ENCODE measurements at regions not wholly inside any gene's neighbourhood (a gene's known extent, or its start where the extent isn't known, plus 50 kb on each side); places are given as distances from the start of the nearest gene placed in this dataset.

DNA sequence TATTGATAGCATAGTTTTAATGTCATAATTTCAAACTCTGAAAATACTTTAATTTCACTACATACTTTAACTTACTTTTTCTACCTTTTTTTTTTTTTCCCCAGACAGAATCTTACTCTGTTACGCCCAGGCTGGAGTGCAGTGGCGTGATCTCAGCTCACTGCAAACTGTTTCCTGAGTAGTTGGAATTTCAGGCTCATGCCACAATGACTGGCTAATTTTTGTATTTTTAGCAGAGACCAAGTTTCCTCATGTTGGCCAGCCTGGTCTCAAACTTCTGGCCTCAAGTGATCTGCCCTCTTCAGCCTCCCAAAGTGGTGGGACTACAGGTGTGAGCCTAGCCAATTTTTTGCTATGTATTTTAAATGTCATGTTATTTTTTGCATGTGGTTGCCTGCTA lies 741.6 kb downstream of the TRAM1L1 start:
- TF ChIP-seq EZH2phosphoT487 (IDR thresholded peaks at IDR 0.05; ENCODE audit: low read length) (no peak), EZH2 (optimal IDR thresholded peaks at IDR 0.05; ENCODE audit: low read depth, low read length) (no peak)
- TF ChIP-seq, protein P1, sequence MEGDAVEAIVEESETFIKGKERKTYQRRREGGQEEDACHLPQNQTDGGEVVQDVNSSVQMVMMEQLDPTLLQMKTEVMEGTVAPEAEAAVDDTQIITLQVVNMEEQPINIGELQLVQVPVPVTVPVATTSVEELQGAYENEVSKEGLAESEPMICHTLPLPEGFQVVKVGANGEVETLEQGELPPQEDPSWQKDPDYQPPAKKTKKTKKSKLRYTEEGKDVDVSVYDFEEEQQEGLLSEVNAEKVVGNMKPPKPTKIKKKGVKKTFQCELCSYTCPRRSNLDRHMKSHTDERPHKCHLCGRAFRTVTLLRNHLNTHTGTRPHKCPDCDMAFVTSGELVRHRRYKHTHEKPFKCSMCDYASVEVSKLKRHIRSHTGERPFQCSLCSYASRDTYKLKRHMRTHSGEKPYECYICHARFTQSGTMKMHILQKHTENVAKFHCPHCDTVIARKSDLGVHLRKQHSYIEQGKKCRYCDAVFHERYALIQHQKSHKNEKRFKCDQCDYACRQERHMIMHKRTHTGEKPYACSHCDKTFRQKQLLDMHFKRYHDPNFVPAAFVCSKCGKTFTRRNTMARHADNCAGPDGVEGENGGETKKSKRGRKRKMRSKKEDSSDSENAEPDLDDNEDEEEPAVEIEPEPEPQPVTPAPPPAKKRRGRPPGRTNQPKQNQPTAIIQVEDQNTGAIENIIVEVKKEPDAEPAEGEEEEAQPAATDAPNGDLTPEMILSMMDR (IDR thresholded peaks at IDR 0.05; ENCODE audit: low read length), result no peak
- Histone ChIP-seq H3K9me3 (replicated peaks; ENCODE audit: insufficient read depth, low read length) (no peaks in the 10 kb centered on the region), H3K4me2 (ENCODE audit: low read depth, low read length) (no peak overlapping the region), H3K79me2 (ENCODE audit: low read length) (no peaks in the 10 kb centered on the region), H3K4me1 (ENCODE audit: low read length) (no peaks in the 10 kb centered on the region), H3K27ac (ENCODE audit: low read length) (no peak overlapping the region), H3K4me3 (ENCODE audit: low read length) (no peak overlapping the region), H4K20me1 (ENCODE audit: insufficient read depth, low read length) (no peaks in the 10 kb centered on the region), H2AFZ (ENCODE audit: low read length) (no peak overlapping the region), H3F3A (ENCODE audit: insufficient read depth, low read length) (no peaks in the 10 kb centered on the region), H3K9ac (ENCODE audit: low read length) (no peak overlapping the region), H3K9me2 (replicated peaks; ENCODE audit: insufficient read depth, low read length) (no peaks in the 10 kb centered on the region), H3K36me3 (replicated peaks; ENCODE audit: insufficient read depth, low read length) (no peaks in the 10 kb centered on the region), H3K27me3 (replicated peaks; ENCODE audit: insufficient read depth, low read length) (no peaks in the 10 kb centered on the region)
- no peak for DNase-seq

- no peaks in the 10 kb centered on the region for H3K36me3 ChIP-seq (replicated peaks; ENCODE audit: insufficient read depth, low read length)
- no peaks in the 10 kb centered on the region for H3K27me3 ChIP-seq (replicated peaks; ENCODE audit: insufficient read depth, low read length)
- H4K20me1 ChIP-seq (ENCODE audit: insufficient read depth, low read length), result no peaks in the 10 kb centered on the region
- no peaks in the 10 kb centered on the region for H3K9me2 ChIP-seq (replicated peaks; ENCODE audit: insufficient read depth, low read length)
- H3F3A ChIP-seq (ENCODE audit: insufficient read depth, low read length), result no peaks in the 10 kb centered on the region
- no peaks in the 10 kb centered on the region for H3K79me2 ChIP-seq (ENCODE audit: low read length)
- H3K27ac ChIP-seq (ENCODE audit: low read length), result no peak overlapping the region
- no peak overlapping the region for H2AFZ ChIP-seq (ENCODE audit: low read length)
- H3K4me2 ChIP-seq (ENCODE audit: low read depth, low read length), result no peak overlapping the region
- H3K4me1 ChIP-seq (ENCODE audit: low read length), result no peaks in the 10 kb centered on the region
- no peaks in the 10 kb centered on the region for H3K9me3 ChIP-seq (replicated peaks; ENCODE audit: insufficient read depth, low read length)
- no peak overlapping the region for H3K9ac ChIP-seq (ENCODE audit: low read length)
- no peak overlapping the region for H3K4me3 ChIP-seq (ENCODE audit: low read length)
- DNase-seq, result no peak
- TF ChIP-seq, protein P1 (IDR thresholded peaks at IDR 0.05; ENCODE audit: low read length), result no peak
- TF ChIP-seq EZH2phosphoT487 (IDR thresholded peaks at IDR 0.05; ENCODE audit: low read length), result no peak
- no peak for TF ChIP-seq EZH2 (optimal IDR thresholded peaks at IDR 0.05; ENCODE audit: low read depth, low read length)
Measured at GRCh38 chr4:116342143-116342542, 743.2 kb downstream of the TRAM1L1 start.

DNA sequence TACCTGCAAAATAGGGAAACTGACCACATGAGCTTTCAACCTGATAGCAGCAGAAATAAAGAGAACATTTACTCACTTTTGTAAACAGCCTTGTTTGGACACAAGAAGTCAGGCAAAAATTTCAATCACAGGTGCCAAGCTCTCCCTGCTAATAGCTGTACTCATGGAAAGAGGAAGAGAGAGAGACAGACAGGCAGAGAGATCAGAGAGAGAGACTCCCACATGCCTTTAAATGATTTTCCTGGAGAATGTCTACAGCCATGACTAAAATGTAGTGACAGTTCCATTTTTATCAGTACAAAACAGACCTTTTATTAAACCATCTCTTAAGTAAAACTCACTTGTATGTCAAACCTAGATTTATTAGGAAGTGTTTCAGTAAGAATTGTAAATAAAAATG lies 752.9 kb downstream of the TRAM1L1 start:
- Histone ChIP-seq H3K27ac (ENCODE audit: low read length) (no peak overlapping the region), H3K4me1 (ENCODE audit: low read length) (no peaks in the 10 kb centered on the region), H4K20me1 (ENCODE audit: insufficient read depth, low read length) (no peaks in the 10 kb centered on the region), H3F3A (ENCODE audit: insufficient read depth, low read length) (no peaks in the 10 kb centered on the region), H3K9me3 (replicated peaks; ENCODE audit: insufficient read depth, low read length) (no peaks in the 10 kb centered on the region), H3K27me3 (replicated peaks; ENCODE audit: insufficient read depth, low read length) (no peaks in the 10 kb centered on the region), H3K79me2 (ENCODE audit: low read length) (no peaks in the 10 kb centered on the region), H2AFZ (ENCODE audit: low read length) (no peak overlapping the region), H3K9ac (ENCODE audit: low read length) (no peak overlapping the region), H3K4me2 (ENCODE audit: low read depth, low read length) (no peak overlapping the region), H3K36me3 (replicated peaks; ENCODE audit: insufficient read depth, low read length) (no peaks in the 10 kb centered on the region), H3K4me3 (ENCODE audit: low read length) (no peak overlapping the region), H3K9me2 (replicated peaks; ENCODE audit: insufficient read depth, low read length) (no peaks in the 10 kb centered on the region)
- no peak for DNase-seq
- TF ChIP-seq, protein P1 (IDR thresholded peaks at IDR 0.05; ENCODE audit: low read length), result no peak
- TF ChIP-seq EZH2 (optimal IDR thresholded peaks at IDR 0.05; ENCODE audit: low read depth, low read length), result no peak
- no peak for TF ChIP-seq EZH2phosphoT487 (IDR thresholded peaks at IDR 0.05; ENCODE audit: low read length)

Measured in MM.1S (cell line).